GM18499 (cell line): ENCODE measurements at regions not wholly inside any gene's neighbourhood (a gene's known extent, or its start where the extent isn't known, plus 50 kb on each side); places are given as distances from the start of the nearest gene placed in this dataset.

Experiments used
- ATAC-seq: cut with Tn5 transposase; IDR thresholded peaks from one replicate; pipeline ENCODE4 v1.9.1; 2021; ENCODE audit warnings: moderate number of reproducible peaks; ENCODE audit not compliant: insufficient read depth, unreplicated experiment

DNA sequence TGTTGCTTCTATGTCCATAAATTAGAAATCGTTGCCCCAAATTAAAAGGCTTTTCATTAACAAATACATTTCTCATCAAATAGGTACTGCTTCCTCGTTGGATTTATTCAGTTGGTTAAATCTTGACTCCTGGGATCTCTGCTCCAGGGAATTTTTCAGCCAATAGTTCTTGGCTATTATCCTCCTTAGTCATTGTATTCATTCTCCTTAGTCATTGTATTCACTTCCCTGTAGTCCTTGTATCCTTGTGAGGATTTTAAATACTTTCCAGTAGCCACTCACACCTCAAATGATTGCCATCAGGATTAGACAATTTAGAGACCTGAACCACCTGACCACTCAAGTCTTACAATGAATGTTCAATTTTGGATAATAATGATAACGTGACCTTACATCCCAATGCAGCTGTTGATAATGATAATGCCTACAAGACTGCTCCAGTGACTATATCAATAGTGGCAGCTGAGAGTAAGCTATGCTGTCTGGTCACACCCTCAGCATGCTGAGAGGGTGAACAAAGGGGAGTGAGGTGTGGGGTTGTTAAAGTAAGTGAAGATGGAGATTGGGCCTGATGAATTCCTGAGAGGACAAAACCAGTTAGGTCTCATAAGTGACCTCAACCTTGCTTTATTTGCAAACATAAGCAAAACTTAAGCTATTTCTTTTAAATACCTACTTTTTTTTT is 193.7 kb upstream of the RTL1 start:
- no peak for ATAC-seq

DNA sequence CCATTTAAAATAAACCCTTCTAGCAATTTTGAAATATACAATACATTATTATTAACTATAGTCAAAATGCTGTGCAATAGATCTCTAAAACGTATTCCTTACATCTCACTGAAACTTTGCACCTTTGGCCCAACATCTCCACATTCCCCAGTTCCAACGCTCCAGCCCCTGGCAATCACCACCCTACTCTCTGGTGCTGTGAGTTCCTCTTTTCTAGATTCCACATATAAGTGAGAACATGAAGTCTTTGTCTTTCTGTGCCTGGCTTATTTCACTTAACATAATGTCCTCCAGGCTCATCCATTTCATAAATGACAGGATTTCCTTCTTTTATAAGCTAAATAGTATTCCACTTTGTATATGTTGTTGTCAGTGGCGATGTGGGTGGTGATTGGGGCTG is 194.7 kb upstream of the RTL1 start:
- no peak for ATAC-seq

DNA sequence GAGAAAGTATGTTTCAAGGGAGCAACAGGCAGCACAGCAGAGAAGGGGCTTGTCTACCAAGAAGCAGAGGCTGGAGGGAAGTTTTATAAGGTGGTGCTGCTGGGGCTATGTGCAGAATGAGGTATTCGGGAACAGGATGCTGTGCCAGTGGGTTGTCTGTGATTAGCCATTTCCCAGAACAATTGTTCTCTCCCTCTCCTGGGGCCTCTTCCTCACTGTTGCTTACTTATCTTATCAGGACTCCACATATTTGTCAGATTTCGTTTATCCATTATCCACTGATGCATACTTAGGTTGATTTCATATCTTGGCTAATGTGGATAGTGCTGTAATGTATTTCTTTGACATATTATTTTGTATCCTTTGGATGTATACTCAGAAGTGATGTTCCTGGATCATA is 195.1 kb upstream of the RTL1 start:
- no peak for ATAC-seq

DNA sequence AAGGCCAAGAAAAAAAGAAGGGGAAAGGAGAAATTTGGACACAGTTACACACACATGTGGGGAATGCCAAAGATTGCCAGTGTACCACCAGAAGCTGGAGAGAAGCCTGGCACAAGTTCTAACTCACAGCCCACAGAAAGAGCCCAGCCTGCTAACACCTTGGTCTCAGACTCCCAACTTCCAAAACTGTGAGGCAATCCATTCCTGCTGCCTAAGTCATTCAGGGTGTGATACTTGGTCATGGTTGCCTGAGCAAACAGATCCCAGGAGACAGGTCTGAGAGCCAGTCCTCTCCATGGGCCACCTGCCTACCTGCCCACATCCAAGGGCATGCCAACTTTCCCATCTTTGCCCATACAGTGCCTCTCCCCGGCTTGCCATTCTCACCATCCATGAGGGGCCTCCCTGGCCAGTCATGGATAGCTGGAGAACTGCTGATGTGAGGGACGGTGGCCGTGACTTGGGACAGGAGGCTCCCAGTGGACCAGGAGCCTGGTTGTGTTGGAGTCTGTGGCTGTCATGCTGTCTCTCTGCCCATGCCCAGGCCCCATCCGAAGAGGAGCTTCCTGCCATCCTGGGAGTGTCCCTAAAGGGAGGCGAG is 198.0 kb upstream of the RTL1 start:
- ATAC-seq: no peak

DNA sequence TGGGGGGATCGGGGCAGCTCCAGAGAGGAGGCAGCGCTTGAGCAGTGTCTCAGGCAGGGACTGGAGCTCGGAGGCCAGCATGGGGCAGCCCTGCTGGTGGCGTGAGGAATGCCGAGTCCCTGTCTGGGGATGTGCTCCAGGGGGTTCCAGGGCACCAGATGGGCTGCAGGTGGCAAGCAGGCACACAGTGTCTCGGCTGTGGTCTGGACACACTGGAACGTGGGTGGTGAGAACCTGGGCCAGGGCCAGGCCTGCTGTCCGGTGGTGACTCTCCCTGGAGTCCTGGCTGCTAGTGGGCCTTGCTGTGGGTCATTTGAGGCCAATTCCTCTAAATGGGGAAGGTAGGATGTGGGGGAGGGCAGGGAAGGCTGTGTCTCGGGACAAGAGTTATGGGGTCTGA is 199.4 kb upstream of the RTL1 start:
- ATAC-seq: no peak

DNA sequence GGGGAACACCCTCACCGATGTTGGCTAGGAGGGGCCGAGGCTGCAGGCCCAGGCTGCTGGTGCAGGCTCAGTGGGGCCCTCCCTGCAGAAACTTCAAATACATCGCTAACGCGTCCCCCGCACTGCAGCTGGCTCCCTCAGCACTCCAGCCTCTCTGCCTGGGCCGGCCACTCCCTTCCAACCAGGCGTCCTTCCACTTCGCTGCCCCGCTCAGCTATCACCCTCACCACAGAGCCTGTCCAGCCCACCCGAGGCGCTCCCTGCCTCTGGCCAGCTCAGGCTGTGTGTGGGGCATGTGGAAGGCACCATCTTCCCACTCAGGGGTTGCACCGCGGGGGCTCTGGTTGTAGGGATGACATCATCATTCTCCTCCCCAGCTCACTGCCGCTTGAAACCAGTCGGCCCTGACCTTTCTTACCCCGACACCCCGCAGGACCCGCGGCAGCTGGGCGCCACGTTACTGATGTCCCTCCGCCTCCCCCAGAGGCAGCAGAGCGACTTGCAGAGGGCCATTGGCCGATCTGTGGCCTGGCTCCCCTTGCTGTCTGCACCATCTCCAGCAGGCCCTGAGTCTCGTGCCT is 199.9 kb upstream of the RTL1 start:
- no peak for ATAC-seq

DNA sequence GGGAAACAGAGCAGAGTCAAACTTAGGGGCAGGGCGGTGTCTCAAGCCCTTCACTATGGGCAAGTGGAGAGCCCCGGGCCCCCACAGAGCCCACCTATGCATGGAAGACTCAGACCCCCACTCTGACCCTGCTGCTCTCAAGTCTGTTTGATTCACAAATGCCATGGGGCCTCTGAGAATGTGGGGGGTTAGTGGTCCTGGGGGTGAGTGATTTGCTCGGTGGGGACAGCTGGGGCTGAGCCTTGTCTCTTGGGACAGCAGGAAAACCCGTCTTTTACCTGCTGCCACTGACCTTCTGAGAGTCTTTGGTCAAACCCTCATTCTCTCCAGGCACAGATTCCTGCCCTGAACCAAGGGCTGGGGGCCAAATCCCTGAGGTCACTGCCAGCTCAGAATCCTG is 201.0 kb upstream of the RTL1 start:
- ATAC-seq: no peak

DNA sequence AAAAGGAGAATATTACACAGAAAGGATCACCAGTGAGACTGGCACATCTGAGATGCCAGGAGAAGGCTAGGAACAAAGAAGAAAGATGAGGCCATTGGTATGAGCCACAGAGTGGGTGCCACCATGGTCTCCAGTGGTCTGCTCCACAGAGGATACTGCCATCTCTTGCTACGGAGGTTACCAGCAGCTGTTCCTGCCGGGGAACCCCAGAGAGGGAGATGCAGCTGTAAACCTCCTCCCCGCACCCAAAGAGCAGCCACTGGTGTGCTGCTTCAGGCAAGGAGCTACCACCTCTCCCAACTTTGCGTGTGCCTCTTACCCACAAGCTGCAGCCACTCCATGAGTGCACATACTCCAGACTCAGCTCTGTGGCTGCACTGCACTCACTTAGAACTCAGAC is 201.5 kb upstream of the RTL1 start:
- no peak for ATAC-seq

DNA sequence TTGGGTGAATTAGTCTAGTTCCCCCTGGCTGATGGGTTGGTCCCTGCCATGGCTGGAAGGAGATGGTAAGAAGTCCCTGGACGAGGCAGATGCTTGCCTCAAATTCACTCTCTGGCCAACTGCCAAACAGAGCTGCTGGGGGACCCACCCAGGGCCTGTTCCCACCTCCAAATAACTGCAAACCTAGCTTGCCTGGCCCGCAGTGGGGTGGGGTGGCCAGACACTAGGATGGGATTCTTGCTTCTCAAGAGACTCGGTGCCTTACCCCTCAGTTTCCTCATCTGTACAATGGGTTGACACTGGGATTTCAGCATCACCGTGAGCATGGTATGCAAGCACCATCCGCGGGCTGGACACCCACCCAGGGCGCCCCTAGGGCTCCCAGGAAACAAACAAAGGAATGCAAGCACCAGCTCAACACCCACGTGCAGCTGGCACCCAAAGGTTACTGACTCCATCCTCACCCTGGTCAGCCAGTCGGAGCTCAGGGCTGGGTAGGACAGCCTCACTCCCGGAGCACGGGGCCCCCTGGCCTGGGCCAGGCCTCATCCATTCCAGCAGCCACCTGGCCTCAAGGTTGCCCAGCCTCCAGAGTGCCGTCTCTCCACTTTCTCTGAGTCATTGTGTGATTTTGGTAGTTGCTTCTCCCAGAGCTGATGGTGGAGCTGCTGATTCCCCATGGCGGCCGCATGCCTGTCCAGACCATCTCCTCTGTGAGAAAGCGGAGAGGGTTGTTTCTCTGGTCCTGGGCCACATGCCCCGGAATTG is 205.2 kb upstream of the RTL1 start:
- ATAC-seq: no peak

DNA sequence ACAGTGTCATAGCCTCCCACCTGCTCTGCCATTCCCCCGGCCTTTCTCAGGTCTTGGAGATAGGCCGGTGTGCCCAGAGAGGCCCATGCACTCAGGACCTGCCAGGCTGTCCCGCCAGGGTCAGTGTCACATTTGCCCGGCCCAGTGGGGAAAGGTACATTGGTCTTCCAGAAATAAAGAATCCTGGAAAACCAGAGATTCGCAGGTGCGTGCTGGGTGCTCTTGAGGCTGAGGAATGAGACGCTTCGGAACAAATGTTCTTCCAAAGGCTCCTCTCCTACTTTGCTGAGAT is 205.8 kb upstream of the RTL1 start:
- no peak for ATAC-seq

DNA sequence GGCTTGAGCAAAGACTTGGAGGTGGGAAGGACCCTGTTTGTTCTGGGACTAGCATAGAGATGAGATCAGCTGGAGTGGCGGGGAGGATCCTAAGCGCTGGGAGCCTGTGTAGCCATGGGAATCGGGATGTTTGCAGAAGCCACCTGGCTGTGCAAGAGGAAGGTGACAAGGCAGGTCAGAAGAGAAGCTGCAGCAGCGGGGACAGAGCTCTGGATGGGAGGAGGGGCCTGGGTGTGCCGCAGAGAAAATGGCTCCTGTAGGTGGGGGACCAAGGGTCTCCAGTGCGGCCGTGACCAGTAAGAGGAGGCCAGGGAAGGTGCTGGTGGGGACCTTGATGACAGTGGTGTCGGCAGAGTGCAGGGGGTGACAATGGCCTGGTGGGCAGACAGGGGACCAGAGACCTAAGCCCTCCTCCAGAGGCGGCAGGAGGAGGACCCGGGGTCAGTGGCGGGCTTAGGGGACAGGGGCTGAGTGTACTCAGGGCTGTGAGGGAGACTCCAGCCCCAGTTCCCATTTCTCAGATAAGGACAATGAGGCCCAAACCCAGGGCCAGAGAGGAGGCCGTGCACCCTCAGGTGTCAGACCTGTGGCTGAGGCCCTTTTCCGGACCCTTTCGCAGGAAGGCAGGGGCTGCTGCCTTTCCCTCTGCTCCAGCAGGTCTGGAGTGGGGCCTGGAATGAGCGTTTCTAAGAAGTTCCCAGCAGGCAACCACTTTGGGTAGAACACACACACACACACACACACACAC is 206.6 kb upstream of the RTL1 start:
- ATAC-seq: no peak

DNA sequence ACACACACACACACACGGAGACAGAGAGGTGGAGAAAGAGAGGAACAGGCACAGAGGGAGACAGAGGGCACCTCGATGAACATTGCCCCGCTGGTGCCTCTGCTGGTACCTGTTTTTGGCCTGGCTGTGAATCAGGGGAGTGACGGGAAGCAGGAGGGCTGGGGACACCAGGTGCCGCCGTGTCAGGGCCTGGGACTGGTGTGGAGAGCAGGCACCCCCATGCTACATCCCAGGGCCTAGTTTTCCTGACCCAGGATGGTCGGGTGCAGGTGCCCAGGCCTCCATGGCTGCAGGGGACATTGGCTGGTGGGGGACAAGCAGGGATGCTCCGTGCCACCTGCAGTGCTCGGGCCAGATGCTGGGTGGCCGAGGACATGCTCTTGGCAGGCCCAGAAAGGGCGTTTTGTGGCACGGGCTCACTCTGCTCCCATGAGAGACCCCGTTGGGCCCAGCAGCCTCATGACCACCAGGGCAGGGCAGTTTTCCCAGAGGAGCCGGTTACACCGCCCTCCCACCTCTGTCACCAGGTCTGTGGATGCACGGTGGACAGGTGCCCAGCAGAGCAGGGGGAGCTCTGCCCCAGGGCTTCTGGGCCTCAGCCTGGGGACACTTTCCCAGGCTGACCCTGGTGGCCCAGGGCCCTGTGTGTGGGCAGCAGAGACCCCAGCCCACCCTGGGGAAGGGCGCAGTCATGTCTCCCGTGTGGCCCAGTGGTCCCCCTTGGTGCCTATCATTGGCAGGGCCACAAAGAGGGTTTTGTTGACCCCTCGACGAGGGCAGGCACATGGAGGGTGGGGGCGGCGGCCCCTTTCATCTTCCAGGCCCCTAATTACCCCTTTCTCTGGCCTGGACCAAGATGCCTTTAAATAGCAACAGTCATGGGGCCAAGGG is 207.5 kb upstream of the RTL1 start:
- ATAC-seq: no peak

DNA sequence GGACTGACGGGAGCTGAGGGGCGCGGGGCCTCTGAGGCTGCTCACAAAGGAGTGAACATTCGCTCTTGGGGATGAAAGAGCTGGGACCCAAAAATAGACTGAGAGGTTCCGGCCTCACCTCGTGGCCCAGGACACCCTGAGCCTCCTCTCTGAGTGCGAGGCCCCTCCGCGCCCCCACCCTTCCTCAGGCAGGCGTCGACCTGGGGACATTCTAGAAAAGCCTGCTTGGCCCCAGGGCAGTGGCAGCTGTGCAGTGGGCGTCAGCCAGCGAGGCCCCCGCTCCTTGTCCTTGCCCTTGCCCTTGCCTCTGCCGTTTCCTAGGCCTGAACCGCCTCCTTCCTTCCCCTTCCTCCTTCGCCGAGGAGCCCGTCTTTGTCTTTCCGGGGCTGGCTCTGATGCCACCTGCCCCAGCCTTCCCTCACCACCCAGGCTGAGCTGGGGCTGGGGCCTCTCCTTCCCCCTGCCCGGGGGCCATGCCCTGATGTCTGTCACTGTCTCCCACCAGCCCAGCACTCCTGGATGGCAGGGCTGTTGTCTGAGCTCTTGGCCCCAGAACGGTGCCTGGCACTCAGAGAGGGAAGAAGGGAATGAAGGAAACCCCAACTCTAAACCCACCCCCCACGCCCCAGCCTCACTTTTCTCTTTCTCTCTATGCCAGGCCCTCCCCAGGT is 208.2 kb upstream of the RTL1 start:
- ATAC-seq: no peak

DNA sequence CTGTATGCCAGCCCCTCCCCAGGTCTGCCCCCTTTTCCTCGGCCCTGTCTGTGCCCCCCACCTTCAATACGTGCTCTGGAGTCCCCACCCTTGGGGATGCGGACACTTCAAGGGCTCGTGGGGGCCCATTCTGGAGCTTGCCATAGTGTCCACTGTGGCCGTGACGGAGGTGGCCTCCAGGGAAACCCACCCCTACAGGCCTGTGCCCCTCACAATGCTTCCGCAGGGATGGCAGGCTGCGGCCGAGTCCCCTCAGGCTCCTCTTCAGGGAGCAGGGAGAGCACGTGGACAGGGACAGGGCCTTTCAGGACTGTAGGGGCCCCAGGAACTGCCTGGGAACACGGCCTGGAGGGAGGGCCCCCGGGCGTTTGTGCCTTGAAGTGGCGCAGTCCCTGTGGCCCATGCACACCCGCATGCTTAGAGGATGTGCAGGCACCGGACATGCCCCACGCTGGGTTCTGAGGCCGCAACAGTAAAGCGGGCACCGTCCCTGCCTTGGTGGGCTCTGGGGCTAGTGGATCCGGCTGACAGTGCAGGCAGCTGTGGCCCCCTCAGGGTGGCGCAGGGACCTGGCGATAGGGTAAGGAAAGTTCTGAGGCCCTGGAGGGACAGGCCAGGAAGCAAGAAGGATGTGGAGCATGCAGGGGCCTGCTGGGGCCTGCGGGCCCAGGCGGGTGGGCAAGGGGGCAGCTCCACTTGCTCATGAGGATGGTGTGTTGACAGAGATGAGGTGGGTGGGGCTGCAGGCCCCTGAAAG is 209.0 kb upstream of the RTL1 start:
- no peak for ATAC-seq

DNA sequence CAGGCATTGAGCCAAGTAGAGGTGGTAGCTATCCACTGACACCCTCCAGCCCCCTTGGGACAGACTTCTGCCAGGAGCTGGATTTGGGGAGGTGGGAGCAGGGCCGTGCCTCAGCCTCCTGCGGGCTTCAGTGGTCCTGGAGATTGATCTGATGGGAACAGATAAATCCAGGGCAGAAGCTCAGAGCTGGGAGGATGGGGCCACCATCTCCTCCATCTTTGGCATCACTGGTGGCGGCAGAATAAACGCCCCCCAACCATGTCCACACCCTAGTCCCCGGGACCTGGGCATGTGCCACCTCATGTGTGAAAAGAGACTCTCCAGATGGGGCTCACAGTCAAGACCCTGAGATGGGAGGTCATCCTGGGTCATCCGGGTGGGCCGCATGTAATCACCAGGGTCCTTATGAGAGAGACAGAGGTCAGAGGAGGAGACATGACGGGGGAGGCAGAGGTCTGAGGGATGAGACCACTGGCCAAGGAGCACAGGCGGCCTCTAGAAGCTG is 209.6 kb upstream of the RTL1 start:
- ATAC-seq: no peak

DNA sequence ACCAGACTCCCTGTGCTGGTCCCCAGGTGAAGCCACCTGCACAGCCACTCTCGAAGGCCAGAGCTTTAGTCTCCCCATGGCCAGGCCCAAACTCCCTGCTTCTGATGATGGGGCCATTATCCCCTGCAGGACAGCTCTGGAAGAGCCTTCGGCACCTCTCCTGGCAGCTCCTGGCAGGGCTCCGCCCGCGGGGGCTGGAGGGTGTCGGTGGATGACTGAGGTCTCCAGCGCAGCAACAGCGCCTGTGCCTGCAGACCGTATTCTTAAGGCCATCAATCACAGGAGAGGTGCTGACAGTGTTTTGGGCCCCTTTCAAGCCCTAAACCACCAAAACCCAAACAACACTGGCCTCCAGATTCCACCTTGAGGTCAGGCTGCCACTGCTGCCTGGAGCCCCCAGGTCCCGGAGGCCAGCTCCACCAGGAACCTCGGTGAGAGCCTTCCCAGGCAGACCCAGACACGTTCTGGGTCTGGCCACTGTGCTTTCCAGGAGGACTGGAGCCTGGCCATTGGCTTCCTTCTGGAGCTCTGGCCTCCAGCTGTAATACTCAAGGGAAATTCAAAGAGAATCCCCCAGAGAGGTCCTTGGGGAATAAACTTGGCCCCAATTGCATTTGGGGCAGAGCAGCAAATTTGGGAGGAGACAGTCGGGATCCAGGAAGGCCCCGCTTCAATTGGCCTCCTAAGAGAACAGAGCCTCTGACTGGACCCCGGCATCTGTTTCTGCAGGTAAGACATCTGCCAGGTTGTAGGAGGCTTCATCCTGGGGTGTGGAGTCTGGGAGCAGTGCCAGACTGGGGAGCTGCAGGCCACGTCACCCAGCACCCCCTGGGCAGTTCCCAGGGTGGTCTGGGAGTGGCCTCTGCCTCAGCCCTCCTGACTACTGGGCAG is 210.6 kb upstream of the RTL1 start:
- ATAC-seq: no peak

DNA sequence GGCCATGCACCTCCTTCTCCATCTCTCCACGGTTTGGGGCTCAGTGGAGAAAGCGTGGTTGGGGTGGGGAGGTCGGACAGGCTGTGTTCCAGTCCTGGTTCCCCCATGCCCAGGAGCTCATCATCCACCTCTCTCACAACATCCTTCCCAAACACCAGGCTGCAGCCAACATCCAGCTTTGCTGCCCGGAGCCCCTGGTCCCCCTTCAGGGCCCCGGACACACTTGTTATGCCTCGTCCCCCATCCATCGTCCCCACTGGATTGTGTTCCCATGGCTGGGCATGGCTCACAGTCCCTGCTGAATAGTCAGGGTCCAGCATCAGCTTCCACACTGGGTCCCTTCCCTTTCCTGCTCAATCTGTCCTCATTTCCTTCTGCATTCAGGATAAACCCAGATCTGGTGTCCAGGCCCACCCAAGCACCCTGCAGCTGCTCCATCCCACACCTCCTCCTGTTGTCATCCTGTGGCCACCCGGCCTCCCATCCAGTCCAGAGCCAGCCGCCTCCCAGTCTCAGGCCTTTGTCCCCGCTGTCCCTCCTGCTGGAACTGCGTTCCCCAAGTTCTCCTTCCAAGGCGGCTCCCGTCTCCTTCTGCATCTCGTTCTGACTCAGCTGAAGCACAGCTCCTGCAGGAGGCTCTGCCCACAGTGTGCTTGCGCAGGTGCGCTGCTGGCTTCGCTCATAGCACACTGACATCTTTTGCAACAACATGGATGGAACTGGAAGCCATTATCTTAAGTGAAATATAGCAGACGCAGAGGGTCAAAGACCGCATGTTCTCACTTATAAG is 211.4 kb upstream of the RTL1 start:
- ATAC-seq: no peak
